ENCODE measurements at regions not wholly inside any gene's neighbourhood (a gene's known extent, or its start where the extent isn't known, plus 50 kb on each side); places are given as distances from the start of the nearest gene placed in this dataset.

- Histone ChIP-seq H3K9me3 (ENCODE audit: control insufficient read depth, insufficient read depth, low read depth, low read length) (no peaks in the 10 kb centered on the region), H3K4me1 (ENCODE audit: control insufficient read depth, insufficient read depth, low read length) (no peaks in the 10 kb centered on the region), H3K4me3 (ENCODE audit: low read depth, low read length) (no peak overlapping the region), H3K36me3 (ENCODE audit: control insufficient read depth in 2 of 2, insufficient read depth in 1 of 2, low read length in 2 of 2) (no peaks in the 10 kb centered on the region), H3K27ac (ENCODE audit: extremely low read depth, low read depth, low read length) (no peak overlapping the region)
- TF ChIP-seq PRDM4 (tag by site-specific recombination; IDR thresholded peaks at IDR 0.05): no peak
- no peak for TF ChIP-seq ZNF510 (tag by site-specific recombination; IDR thresholded peaks at IDR 0.05; ENCODE audit: insufficient replicate concordance)
- TF ChIP-seq ZNF692 (tag by site-specific recombination; IDR thresholded peaks at IDR 0.05): no peak
- TF ChIP-seq ZNF114 (tag by site-specific recombination; IDR thresholded peaks at IDR 0.05): no peak
- no peak for TF ChIP-seq ZEB2 (tag by site-specific recombination; IDR thresholded peaks at IDR 0.05)
- TF ChIP-seq ZNF266 (tag by site-specific recombination; IDR thresholded peaks at IDR 0.05; ENCODE audit: low read depth): no peak
- TF ChIP-seq ZNF146 (tag by site-specific recombination; IDR thresholded peaks at IDR 0.05): no peak
- no peak for TF ChIP-seq ZNF776 (tag by site-specific recombination; IDR thresholded peaks at IDR 0.05; ENCODE audit: borderline replicate concordance)
- no peak for TF ChIP-seq ZNF426 (tag by site-specific recombination; IDR thresholded peaks at IDR 0.05)
- TF ChIP-seq HIC1 (tag by site-specific recombination; IDR thresholded peaks at IDR 0.05): no peak
- ChIA-PET POLR2A (no interaction called here), CTCF (no interaction called here)
Measured at GRCh38 chr12:30072824-30073223, 289.1 kb upstream of the TMTC1 start.

GRCh38 chr12:30067146-30067545, 283.4 kb upstream of the TMTC1 start:
- no peaks in the 10 kb centered on the region for H3K4me1 ChIP-seq (ENCODE audit: control insufficient read depth, insufficient read depth, low read length)
- no peaks in the 10 kb centered on the region for H3K36me3 ChIP-seq (ENCODE audit: control insufficient read depth in 2 of 2, insufficient read depth in 1 of 2, low read length in 2 of 2)
- no peak for TF ChIP-seq SALL2 (tag by site-specific recombination; IDR thresholded peaks at IDR 0.05; ENCODE audit: borderline replicate concordance)
- no peak overlapping the region for H3K4me3 ChIP-seq (ENCODE audit: low read depth, low read length)
- CTCF ChIA-PET: no interaction called here
- H3K27ac ChIP-seq (ENCODE audit: extremely low read depth, low read depth, low read length): no peak overlapping the region
- POLR2A ChIA-PET: no interaction called here
- H3K9me3 ChIP-seq (ENCODE audit: control insufficient read depth, insufficient read depth, low read depth, low read length): no peaks in the 10 kb centered on the region

- no peak overlapping the region for H3K4me3 ChIP-seq (ENCODE audit: low read depth, low read length)
- POLR2A ChIA-PET: no interaction called here
- H3K27ac ChIP-seq (ENCODE audit: extremely low read depth, low read depth, low read length): no peak overlapping the region
- no peaks in the 10 kb centered on the region for H3K4me1 ChIP-seq (ENCODE audit: control insufficient read depth, insufficient read depth, low read length)
- CTCF ChIA-PET: no interaction called here
- no peaks in the 10 kb centered on the region for H3K9me3 ChIP-seq (ENCODE audit: control insufficient read depth, insufficient read depth, low read depth, low read length)
- no peaks in the 10 kb centered on the region for H3K36me3 ChIP-seq (ENCODE audit: control insufficient read depth in 2 of 2, insufficient read depth in 1 of 2, low read length in 2 of 2)
- no peak for TF ChIP-seq ZNF354C (tag by site-specific recombination; IDR thresholded peaks at IDR 0.05; ENCODE audit: borderline replicate concordance, low read depth)
- TF ChIP-seq GLI2 (tag by site-specific recombination; IDR thresholded peaks at IDR 0.05; ENCODE audit: borderline replicate concordance, low read depth): no peak
- TF ChIP-seq ZNF19 (tag by site-specific recombination; IDR thresholded peaks at IDR 0.05; ENCODE audit: low read depth): no peak
- TF ChIP-seq SP3 (tag by site-specific recombination; IDR thresholded peaks at IDR 0.05): no peak
- TF ChIP-seq ZNF529 (tag by site-specific recombination; IDR thresholded peaks at IDR 0.05; ENCODE audit: insufficient replicate concordance): no peak
- TF ChIP-seq ZNF248 (tag by site-specific recombination; IDR thresholded peaks at IDR 0.05): no peak
- no peak for TF ChIP-seq BCL11B (tag by site-specific recombination; IDR thresholded peaks at IDR 0.05; ENCODE audit: low read depth)
- TF ChIP-seq TCF7L2 (IDR thresholded peaks at IDR 0.05; ENCODE audit: borderline replicate concordance, low read depth, low read length): no peak
- TF ChIP-seq OSR2 (tag by site-specific recombination; IDR thresholded peaks at IDR 0.05): no peak
- no peak for TF ChIP-seq BCL6B (tag by site-specific recombination; IDR thresholded peaks at IDR 0.05)
- TF ChIP-seq ZNF701 (tag by site-specific recombination; IDR thresholded peaks at IDR 0.05): no peak
- TF ChIP-seq ZNF18 (tag by site-specific recombination; IDR thresholded peaks at IDR 0.05): no peak
Measured at GRCh38 chr12:30064906-30065305, 281.2 kb upstream of the TMTC1 start.

Measured in HEK293 (cell line).